K562 (cell line): ENCODE measurements at regions not wholly inside any gene's neighbourhood (a gene's known extent, or its start where the extent isn't known, plus 50 kb on each side); places are given as distances from the start of the nearest gene placed in this dataset.

ENCODE experiments used
- CHD7 ChIP-seq: fragments of 200-600 bp; sonication (generic); IDR thresholded peaks from one replicate; pipeline ENCODE4 v1.6.1; 2012; ENCODE audit warnings: mild to moderate bottlenecking, low read depth, low read length, inconsistent platforms
- ZNF354B ChIP-seq: fragments of 250-450 bp; sonication (Bioruptor Pico); IDR thresholded peaks from 2 replicates; pipeline ENCODE4 v1.4.0; 2020
- ZNF583 ChIP-seq: fragments of 250-450 bp; sonication (Bioruptor Pico); IDR thresholded peaks from 2 replicates; pipeline ENCODE4 v1.4.0; 2020

GRCh38 chr7:51613911-51614357 is 297.3 kb upstream of the COBL start (continued):
- TF ChIP-seq CHD7, result no peak
- TF ChIP-seq ZNF583 (CRISPR knock-in tag), result no peak
- no peak for TF ChIP-seq ZNF354B (CRISPR knock-in tag)
